A673 (cell line): ENCODE measurements at regions not wholly inside any gene's neighbourhood (a gene's known extent, or its start where the extent isn't known, plus 50 kb on each side); places are given as distances from the start of the nearest gene placed in this dataset.

Source experiments
- BruUV-seq: library from RNA; stranded (reverse); fragments of 400-500 nt; replicated peaks from 2 replicates; lab custom pipeline; 2021; lab: Mats Ljungman, UMichigan
- CTCF ChIA-PET: fragments of 300-600 bp; sonication (Branson Sonifier 250); formaldehyde crosslinking; loops from one replicate; lab custom pipeline; 2022; ENCODE audit warnings: antibody characterized with exemption; lab: Charles Lee
- POLR2A ChIA-PET: fragments of 300-600 bp; sonication (Branson Sonifier 250); formaldehyde crosslinking; loops from one replicate; lab custom pipeline; 2022; ENCODE audit warnings: antibody characterized with exemption; ENCODE audit not compliant: low non-redundant PET; lab: Charles Lee
- DNase-seq: peaks from one replicate; pipeline ENCODE4 v3.0.0-alpha.2; 2015; ENCODE audit warnings: low spot score
- H3K27ac ChIP-seq: fragments of 200-600 bp; sonication (generic); 2 replicates; pipeline ENCODE4 v1.5.1; 2016; ENCODE audit warnings: mixed run types, low read depth, mild to moderate bottlenecking, mixed read lengths, antibody characterized with exemption, low read length; ENCODE audit not compliant: poor library complexity, severe bottlenecking
- H3K27me3 ChIP-seq: fragments of 200-600 bp; sonication (generic); replicated peaks from 2 replicates; pipeline ENCODE4 v1.6.1; 2017; ENCODE audit warnings: mixed run types, low read depth, mild to moderate bottlenecking, mixed read lengths, antibody characterized with exemption, low read length; ENCODE audit not compliant: insufficient read depth, poor library complexity
- H3K36me3 ChIP-seq: fragments of 200-600 bp; sonication (generic); 2 replicates; pipeline ENCODE4 v1.6.1; 2016; ENCODE audit warnings: mixed run types, mild to moderate bottlenecking, mixed read lengths, antibody characterized with exemption, low read length; ENCODE audit not compliant: insufficient read depth, poor library complexity, severe bottlenecking
- H3K4me1 ChIP-seq: fragments of 200-600 bp; sonication (generic); 2 replicates; pipeline ENCODE4 v1.6.1; 2017; ENCODE audit warnings: mixed run types, mild to moderate bottlenecking, mixed read lengths, antibody characterized with exemption, low read length; ENCODE audit not compliant: insufficient read depth, poor library complexity, severe bottlenecking
- H3K4me3 ChIP-seq: fragments of 200-600 bp; sonication (generic); 2 replicates; pipeline ENCODE4 v1.5.1; 2016; ENCODE audit warnings: low read depth, mixed run types, mild to moderate bottlenecking, mixed read lengths, low read length; ENCODE audit not compliant: poor library complexity, severe bottlenecking
- H3K9me3 ChIP-seq: fragments of 200-600 bp; sonication (generic); 2 replicates; pipeline ENCODE4 v1.6.1; 2016; ENCODE audit warnings: mixed run types, low read depth, mild to moderate bottlenecking, mixed read lengths, antibody characterized with exemption, low read length; ENCODE audit not compliant: poor library complexity, severe bottlenecking
- EZH2 ChIP-seq: fragments of 200-600 bp; sonication (generic); IDR thresholded peaks from 2 replicates; pipeline ENCODE4 v1.6.1; 2017; ENCODE audit warnings: borderline replicate concordance, low read depth, mild to moderate bottlenecking, mixed read lengths, antibody characterized with exemption, low read length; ENCODE audit not compliant: poor library complexity, severe bottlenecking
- intact Hi-C: fragments of 100-400 bp; cut with micrococcal nuclease; formaldehyde crosslinking; loops from one replicate; pipeline ENCODE4 v1.10.0; 2022; ENCODE audit not compliant: unreplicated experiment
- TF ChIP-seq, protein P1 (sequence below): fragments of 300-800, 200-600 bp; sonication (generic); conservative IDR thresholded peaks from 2 replicates; pipeline ENCODE4 v1.5.1; 2017; ENCODE audit warnings: low read depth, mild to moderate bottlenecking, antibody characterized with exemption, low read length, moderate library complexity, mixed read lengths

DNA sequence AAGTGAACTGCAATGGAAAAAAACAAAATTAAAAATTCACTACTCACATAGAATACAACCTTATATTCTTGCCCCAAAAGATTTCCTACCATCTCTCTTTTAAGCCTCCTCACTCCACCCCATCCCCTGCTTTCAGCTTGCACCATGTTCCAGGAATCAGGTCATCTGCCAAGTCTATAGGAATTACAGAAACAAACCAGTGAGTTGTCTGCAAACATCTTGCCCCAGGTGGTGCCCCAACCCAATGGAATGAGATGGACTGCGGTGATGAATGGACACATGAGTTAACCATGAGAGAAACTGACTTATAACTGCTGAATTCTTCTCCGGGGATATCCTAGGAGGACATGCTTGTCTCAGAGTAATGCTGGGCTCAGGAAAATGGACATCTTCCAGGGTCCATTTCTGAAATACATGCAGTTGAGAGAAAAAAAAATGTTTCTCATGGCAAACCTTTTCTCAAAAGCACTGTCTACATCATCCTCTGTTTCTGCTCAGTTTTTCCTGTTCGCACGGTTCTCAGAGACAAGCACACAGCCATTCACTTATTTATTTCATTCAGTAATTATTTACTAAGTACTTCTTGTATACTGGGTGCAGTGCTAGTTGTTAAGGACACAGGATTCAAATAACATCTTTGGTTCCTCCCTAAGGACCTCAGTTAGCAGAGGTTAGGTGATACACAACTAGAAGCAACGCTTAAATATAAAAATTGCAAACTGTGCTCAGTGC lies 350.0 kb downstream of the RND3 start:
- CTCF ChIA-PET, result no interaction called here
- Histone ChIP-seq H3K27ac (no peak overlapping the region), H3K9me3 (no peaks in the 10 kb centered on the region), H3K4me3 (no peak overlapping the region), H3K27me3 (no peaks in the 10 kb centered on the region), H3K36me3 (no peaks in the 10 kb centered on the region), H3K4me1 (peaks cover 16% of the 10 kb centered on the region)
- no peak for DNase-seq
- TF ChIP-seq, protein P1, sequence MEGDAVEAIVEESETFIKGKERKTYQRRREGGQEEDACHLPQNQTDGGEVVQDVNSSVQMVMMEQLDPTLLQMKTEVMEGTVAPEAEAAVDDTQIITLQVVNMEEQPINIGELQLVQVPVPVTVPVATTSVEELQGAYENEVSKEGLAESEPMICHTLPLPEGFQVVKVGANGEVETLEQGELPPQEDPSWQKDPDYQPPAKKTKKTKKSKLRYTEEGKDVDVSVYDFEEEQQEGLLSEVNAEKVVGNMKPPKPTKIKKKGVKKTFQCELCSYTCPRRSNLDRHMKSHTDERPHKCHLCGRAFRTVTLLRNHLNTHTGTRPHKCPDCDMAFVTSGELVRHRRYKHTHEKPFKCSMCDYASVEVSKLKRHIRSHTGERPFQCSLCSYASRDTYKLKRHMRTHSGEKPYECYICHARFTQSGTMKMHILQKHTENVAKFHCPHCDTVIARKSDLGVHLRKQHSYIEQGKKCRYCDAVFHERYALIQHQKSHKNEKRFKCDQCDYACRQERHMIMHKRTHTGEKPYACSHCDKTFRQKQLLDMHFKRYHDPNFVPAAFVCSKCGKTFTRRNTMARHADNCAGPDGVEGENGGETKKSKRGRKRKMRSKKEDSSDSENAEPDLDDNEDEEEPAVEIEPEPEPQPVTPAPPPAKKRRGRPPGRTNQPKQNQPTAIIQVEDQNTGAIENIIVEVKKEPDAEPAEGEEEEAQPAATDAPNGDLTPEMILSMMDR, result no peak
- TF ChIP-seq EZH2, result no peak
- no TSS peak for BruUV-seq
- POLR2A ChIA-PET, result no interaction called here
- intact Hi-C loops, result no loop called here

DNA sequence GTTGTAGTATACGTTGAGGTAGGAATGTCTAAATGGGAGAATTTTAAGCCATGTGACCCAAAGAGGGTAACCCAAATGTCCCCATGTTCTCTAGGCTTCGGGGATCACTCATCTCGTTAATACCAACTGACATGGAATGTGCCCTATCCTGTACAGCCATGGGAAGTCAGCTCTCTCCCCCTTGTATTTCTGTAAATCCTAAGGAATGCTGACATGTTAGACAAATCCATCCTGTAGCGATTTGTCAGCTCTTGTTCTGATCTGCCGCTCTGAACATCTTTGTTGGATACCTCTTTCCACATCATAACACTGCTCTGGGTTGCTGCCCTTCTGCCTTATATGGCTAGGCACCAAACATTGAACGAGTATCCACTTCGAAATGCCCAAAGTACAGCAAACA lies 350.6 kb downstream of the RND3 start:
- intact Hi-C loops, result no loop called here
- no peaks in the 10 kb centered on the region for H3K36me3 ChIP-seq
- no peaks in the 10 kb centered on the region for H3K27me3 ChIP-seq
- ChIA-PET POLR2A (no interaction called here), CTCF (no interaction called here)
- DNase-seq, result no peak
- TF ChIP-seq, protein P1, result no peak
- TF ChIP-seq EZH2, result no peak
- BruUV-seq, result no TSS peak
- peaks cover 14% of the 10 kb centered on the region for H3K4me1 ChIP-seq
- H3K4me3 ChIP-seq, result no peak overlapping the region
- no peak overlapping the region for H3K27ac ChIP-seq
- H3K9me3 ChIP-seq, result no peaks in the 10 kb centered on the region

DNA sequence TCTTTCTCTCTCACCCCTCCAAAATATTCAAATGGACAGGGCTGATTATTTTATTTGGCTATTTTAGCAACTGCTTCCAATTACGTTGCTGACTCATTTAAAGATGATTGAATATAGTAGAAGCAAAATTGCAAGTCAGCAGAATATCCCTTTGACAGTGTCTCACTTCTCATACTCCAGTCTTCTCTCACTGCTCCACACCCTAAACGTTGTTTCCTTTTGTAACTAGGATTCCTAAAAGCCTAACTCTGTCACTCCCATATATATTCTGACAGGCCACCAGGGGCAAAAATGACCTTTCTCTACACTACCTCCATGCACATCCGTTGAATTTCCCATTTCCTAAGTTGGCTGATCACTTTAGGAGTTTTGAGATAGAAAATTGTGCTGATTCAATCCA lies 351.1 kb downstream of the RND3 start:
- Histone ChIP-seq H3K4me3 (no peak overlapping the region), H3K27ac (no peak overlapping the region), H3K36me3 (no peaks in the 10 kb centered on the region), H3K9me3 (no peaks in the 10 kb centered on the region), H3K27me3 (no peaks in the 10 kb centered on the region), H3K4me1 (peaks cover 11% of the 10 kb centered on the region)
- DNase-seq, result no peak
- CTCF ChIA-PET, result no interaction called here
- intact Hi-C loops, result no loop called here
- BruUV-seq, result no TSS peak
- POLR2A ChIA-PET, result no interaction called here
- no peak for TF ChIP-seq EZH2
- TF ChIP-seq, protein P1, result no peak
